ENCODE measurements at regions not wholly inside any gene's neighbourhood (a gene's known extent, or its start where the extent isn't known, plus 50 kb on each side); places are given as distances from the start of the nearest gene placed in this dataset.

DNA sequence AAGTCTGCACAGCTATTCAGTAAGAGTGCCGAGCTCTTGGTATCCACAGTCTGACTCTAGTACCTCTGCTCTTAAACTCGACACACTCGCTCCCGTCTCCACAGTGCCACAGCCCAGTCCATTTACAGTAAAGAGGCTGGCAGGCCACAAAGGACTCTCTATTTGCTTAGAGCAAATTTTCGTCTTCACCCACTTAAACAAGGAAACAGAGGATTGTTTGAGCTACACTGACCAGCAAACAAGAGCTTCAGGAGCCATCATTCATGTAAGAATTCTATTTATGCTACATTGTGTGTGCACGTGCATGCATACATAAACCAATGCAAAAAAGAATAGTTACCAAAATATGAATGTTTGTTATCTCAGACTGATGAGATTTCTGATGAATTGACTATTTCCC is 290.2 kb downstream of the USP46 start:
- TF ChIP-seq ELF4 (IDR thresholded peaks at IDR 0.05) (no peak), FOXM1 (IDR thresholded peaks at IDR 0.05; ENCODE audit: borderline replicate concordance) (no peak)
